ENCODE measurements at regions not wholly inside any gene's neighbourhood (a gene's known extent, or its start where the extent isn't known, plus 50 kb on each side); places are given as distances from the start of the nearest gene placed in this dataset.

- H3K9ac ChIP-seq (ENCODE audit: low read length) = no peak overlapping the region
- Mint-ChIP-seq H3K27ac (ENCODE audit: unreplicated experiment) (no peak overlapping the region), H3K36me3 (ENCODE audit: low read depth, unreplicated experiment) (no peaks in the 10 kb centered on the region), H3K27me3 (ENCODE audit: low read depth, unreplicated experiment) (peaks cover 22% of the 10 kb centered on the region), H3K4me1 (ENCODE audit: low read depth, unreplicated experiment) (peaks cover 5% of the 10 kb centered on the region), H3K4me3 (ENCODE audit: unreplicated experiment) (no peak overlapping the region), H3K9me3 (ENCODE audit: unreplicated experiment) (no peaks in the 10 kb centered on the region)
- no peaks in the 10 kb centered on the region for H3K27me3 ChIP-seq (ENCODE audit: insufficient read depth, low read length)
- TF ChIP-seq, protein P1, sequence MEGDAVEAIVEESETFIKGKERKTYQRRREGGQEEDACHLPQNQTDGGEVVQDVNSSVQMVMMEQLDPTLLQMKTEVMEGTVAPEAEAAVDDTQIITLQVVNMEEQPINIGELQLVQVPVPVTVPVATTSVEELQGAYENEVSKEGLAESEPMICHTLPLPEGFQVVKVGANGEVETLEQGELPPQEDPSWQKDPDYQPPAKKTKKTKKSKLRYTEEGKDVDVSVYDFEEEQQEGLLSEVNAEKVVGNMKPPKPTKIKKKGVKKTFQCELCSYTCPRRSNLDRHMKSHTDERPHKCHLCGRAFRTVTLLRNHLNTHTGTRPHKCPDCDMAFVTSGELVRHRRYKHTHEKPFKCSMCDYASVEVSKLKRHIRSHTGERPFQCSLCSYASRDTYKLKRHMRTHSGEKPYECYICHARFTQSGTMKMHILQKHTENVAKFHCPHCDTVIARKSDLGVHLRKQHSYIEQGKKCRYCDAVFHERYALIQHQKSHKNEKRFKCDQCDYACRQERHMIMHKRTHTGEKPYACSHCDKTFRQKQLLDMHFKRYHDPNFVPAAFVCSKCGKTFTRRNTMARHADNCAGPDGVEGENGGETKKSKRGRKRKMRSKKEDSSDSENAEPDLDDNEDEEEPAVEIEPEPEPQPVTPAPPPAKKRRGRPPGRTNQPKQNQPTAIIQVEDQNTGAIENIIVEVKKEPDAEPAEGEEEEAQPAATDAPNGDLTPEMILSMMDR (IDR thresholded peaks at IDR 0.05; ENCODE audit: insufficient read depth, low read depth, low read length) = no peak
- TF ChIP-seq EZH2 (IDR thresholded peaks at IDR 0.05; ENCODE audit: insufficient read depth, low read length) = no peak
- no peaks in the 10 kb centered on the region for H3K36me3 ChIP-seq (ENCODE audit: insufficient read depth, low read length)
- FAIRE-seq = no peak
- no peak overlapping the region for H3K4me2 ChIP-seq (ENCODE audit: low read length)
- no peaks in the 10 kb centered on the region for H3K9me3 ChIP-seq (ENCODE audit: insufficient read depth, low read depth, low read length)
- H3K27ac ChIP-seq (ENCODE audit: low read depth, low read length) = no peak overlapping the region
- H3K4me1 ChIP-seq (ENCODE audit: insufficient read depth, low read length) = no peaks in the 10 kb centered on the region
- no peaks in the 10 kb centered on the region for H4K20me1 ChIP-seq (ENCODE audit: insufficient read depth, low read length)
- H3K4me3 ChIP-seq (ENCODE audit: insufficient read depth, low read depth, low read length) = no peak overlapping the region
- no peak for DNase-seq (ENCODE audit: low read depth)
- no peaks in the 10 kb centered on the region for H3K79me2 ChIP-seq (ENCODE audit: insufficient read depth, low read length)
- no peak overlapping the region for H2AFZ ChIP-seq (ENCODE audit: low read depth, low read length)
These were observed 383.4 kb downstream of the GATA3 start for GRCh38 chr10:8437896-8438295.

DNA sequence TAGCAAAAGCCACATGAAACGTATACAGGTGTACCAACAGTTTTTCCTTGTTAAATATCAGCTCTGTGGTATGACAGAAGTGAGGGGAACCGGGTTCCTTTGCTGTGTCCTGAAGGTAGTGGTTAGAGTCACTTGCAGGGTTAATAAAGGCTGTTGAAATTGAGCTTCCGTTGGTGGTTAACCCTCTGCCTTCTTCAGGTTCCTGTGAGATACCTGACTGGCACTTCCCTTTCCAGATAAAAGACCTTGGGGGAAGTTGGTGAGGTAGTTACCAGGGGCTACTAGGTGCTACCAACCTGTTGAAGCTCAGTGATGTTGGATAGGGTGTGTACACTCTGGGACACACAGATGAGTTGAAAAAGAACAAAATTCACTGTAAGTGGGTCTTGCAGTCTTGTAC, 384.1 kb downstream of the GATA3 start:
- H3K4me3 ChIP-seq (ENCODE audit: insufficient read depth, low read depth, low read length) = no peak overlapping the region
- H3K9me3 Mint-ChIP-seq (ENCODE audit: unreplicated experiment) = no peaks in the 10 kb centered on the region
- FAIRE-seq = no peak

GRCh38 chr10:8439040-8439439, 384.6 kb downstream of the GATA3 start:
- Mint-ChIP-seq H3K27me3 (ENCODE audit: low read depth, unreplicated experiment) (peaks cover 33% of the 10 kb centered on the region), H3K9me3 (ENCODE audit: unreplicated experiment) (no peaks in the 10 kb centered on the region), H3K4me1 (ENCODE audit: low read depth, unreplicated experiment) (peaks cover 5% of the 10 kb centered on the region), H3K27ac (ENCODE audit: unreplicated experiment) (no peak overlapping the region), H3K36me3 (ENCODE audit: low read depth, unreplicated experiment) (no peaks in the 10 kb centered on the region), H3K4me3 (ENCODE audit: unreplicated experiment) (no peak overlapping the region)
- H3K4me1 ChIP-seq (ENCODE audit: insufficient read depth, low read length) = no peaks in the 10 kb centered on the region
- H3K4me3 ChIP-seq (ENCODE audit: insufficient read depth, low read depth, low read length) = no peak overlapping the region
- H3K4me2 ChIP-seq (ENCODE audit: low read length) = no peak overlapping the region
- no peak overlapping the region for H2AFZ ChIP-seq (ENCODE audit: low read depth, low read length)
- H3K27ac ChIP-seq (ENCODE audit: low read depth, low read length) = no peak overlapping the region
- TF ChIP-seq, protein P1 (IDR thresholded peaks at IDR 0.05; ENCODE audit: insufficient read depth, low read depth, low read length) = no peak
- no peak for TF ChIP-seq EZH2 (IDR thresholded peaks at IDR 0.05; ENCODE audit: insufficient read depth, low read length)
- no peaks in the 10 kb centered on the region for H3K9me3 ChIP-seq (ENCODE audit: insufficient read depth, low read depth, low read length)
- H3K27me3 ChIP-seq (ENCODE audit: insufficient read depth, low read length) = no peaks in the 10 kb centered on the region
- no peak overlapping the region for H3K9ac ChIP-seq (ENCODE audit: low read length)
- no peaks in the 10 kb centered on the region for H4K20me1 ChIP-seq (ENCODE audit: insufficient read depth, low read length)
- FAIRE-seq (no peak), DNase-seq (ENCODE audit: low read depth) (no peak)
- no peaks in the 10 kb centered on the region for H3K36me3 ChIP-seq (ENCODE audit: insufficient read depth, low read length)
- H3K79me2 ChIP-seq (ENCODE audit: insufficient read depth, low read length) = no peaks in the 10 kb centered on the region

More for the DNA sequence above, 384.1 kb downstream of the GATA3 start:
- Histone ChIP-seq H3K36me3 (ENCODE audit: insufficient read depth, low read length) (no peaks in the 10 kb centered on the region), H3K79me2 (ENCODE audit: insufficient read depth, low read length) (no peaks in the 10 kb centered on the region), H3K27me3 (ENCODE audit: insufficient read depth, low read length) (no peaks in the 10 kb centered on the region), H3K4me2 (ENCODE audit: low read length) (no peak overlapping the region), H4K20me1 (ENCODE audit: insufficient read depth, low read length) (no peaks in the 10 kb centered on the region), H3K27ac (ENCODE audit: low read depth, low read length) (no peak overlapping the region), H2AFZ (ENCODE audit: low read depth, low read length) (no peak overlapping the region), H3K4me1 (ENCODE audit: insufficient read depth, low read length) (no peaks in the 10 kb centered on the region), H3K9me3 (ENCODE audit: insufficient read depth, low read depth, low read length) (no peaks in the 10 kb centered on the region), H3K9ac (ENCODE audit: low read length) (no peak overlapping the region)
- peaks cover 29% of the 10 kb centered on the region for H3K27me3 Mint-ChIP-seq (ENCODE audit: low read depth, unreplicated experiment)
- H3K4me1 Mint-ChIP-seq (ENCODE audit: low read depth, unreplicated experiment) = peaks cover 5% of the 10 kb centered on the region
- no peak overlapping the region for H3K4me3 Mint-ChIP-seq (ENCODE audit: unreplicated experiment)
- no peak for TF ChIP-seq EZH2 (IDR thresholded peaks at IDR 0.05; ENCODE audit: insufficient read depth, low read length)
- TF ChIP-seq, protein P1 (IDR thresholded peaks at IDR 0.05; ENCODE audit: insufficient read depth, low read depth, low read length) = no peak
- no peak for DNase-seq (ENCODE audit: low read depth)
- no peak overlapping the region for H3K27ac Mint-ChIP-seq (ENCODE audit: unreplicated experiment)
- H3K36me3 Mint-ChIP-seq (ENCODE audit: low read depth, unreplicated experiment) = no peaks in the 10 kb centered on the region
